HG03039 (cell line): ENCODE measurements at regions not wholly inside any gene's neighbourhood (a gene's known extent, or its start where the extent isn't known, plus 50 kb on each side); places are given as distances from the start of the nearest gene placed in this dataset.
A peak's percentile ranks its signal among the peaks of the same experiment; 100 is the strongest.
"Not testable (repeated sequence)": the region's sequence is repeated elsewhere in the genome, so short reads cannot be mapped to it uniquely, and the experiment has no call there.

Source experiments
- ATAC-seq: cut with Tn5 transposase; IDR thresholded peaks from one replicate; pipeline ENCODE4 v1.9.1; 2021; ENCODE audit warnings: mild to moderate bottlenecking, moderate library complexity; ENCODE audit not compliant: unreplicated experiment

DNA sequence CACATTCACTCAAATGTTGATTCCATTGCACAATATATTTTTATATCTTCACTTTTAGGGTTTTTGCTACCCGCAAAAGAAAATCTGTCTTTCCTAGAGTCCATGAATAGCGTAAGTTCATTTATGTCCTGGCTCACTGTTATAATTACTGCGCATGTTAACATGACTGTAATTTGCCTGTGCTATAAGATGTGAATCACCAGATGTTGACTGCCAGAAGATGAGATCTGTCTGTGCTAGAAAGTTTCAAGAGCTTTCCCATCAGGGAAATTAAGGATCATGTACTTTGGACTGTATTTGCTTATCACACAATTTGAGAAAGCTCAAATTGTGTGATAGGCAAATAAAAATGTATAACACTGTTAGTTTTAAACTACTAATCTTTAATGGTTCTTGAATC lies 322.5 kb downstream of the CHL1 start:
- no peak for ATAC-seq

DNA sequence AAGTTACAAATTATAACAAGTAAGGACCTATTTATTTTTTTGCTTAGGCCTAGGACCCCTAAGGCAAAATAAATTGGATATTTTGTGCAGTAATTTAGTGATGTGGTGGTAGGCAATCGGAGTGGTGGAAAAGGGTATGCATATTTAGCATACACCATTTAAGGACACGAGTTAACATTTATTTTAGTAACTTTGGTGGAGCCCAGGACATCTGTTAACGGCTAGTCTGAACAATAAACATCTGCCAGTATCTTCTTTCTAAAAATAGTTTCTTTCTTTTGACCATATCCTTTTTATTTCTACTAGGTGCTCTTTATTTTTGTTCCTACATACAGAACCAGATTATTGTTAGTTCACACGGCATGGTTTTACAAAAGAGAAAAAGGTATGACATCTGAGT lies 326.3 kb downstream of the CHL1 start:
- no peak for ATAC-seq

DNA sequence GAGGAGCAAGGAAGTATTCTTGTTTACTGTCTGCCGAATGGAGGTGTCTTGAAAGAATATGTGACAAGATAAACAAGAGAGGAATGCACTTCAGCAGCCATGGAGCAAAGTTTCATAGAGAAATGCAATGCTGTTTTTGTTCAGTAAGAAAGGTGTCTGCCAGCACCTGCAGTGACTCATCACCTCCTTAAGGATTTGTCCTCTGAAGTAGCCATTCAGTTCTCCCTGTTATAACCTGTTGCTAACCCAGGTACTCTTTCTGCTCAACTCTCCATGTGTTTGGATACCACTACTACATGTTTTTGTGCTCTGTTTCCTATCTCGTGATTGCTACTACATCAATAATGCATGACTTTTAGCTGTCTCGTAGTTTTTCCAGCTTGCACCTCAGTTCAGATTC lies 328.9 kb downstream of the CHL1 start:
- ATAC-seq = no peak

DNA sequence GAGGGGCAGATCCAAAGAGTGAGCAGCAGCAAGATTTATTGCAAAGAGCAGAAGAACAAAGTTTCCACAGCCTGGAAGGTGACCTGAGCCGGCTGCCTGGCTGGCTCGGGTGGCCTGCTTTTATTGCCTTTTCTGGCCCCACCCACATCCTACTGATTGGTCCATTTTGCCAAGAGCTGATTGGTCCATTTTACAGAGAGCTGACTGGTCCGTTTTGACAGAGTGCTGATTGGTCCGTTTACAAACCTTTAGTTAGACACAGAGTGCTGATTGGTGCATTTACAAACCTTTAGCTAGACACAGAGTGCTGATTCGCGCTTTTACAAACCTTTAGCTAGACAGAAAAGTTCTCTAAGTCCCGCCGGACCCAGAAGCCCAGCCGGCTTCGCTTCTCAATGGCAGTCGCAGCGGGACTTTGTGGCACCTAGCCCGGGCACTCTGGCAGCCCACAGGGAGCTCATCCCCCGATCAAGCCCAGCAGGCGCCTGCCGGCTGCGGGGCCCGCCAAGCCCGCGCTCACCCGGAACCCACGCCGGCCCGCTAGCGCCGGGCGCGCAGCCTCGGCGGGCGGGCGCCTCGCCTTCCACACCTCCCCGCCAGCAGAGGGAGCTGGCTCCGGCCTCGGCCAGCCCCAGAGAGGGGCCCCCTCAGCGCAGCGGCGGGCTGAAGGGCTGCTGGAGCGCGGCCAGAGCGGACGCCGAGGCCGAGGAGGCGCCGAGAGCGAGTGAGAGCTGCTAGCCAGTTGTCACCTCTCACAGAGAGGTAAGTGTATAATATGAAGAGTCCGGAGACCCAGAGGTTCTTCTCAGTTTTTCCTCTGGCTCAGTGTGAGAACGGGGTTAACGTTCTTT lies 339.2 kb downstream of the CHL1 start:
- no peak for ATAC-seq

DNA sequence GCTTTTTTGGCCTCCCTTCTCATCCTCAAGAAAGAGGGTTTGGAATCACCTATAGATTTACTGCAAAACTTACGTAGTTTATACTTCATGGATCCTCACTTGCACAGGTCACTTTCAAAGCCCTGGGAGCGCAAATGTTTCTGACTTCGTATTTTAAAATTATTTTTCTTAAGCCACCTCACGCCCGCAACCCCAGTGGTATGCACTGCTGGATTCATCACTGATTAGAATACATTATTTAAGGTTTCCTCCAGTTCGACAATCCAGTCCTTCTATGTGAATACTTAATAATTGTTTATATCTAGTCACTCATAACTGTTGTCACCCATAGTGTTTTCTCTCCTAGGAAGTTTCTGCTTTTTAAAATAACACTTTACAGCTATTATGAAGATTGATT lies 339.9 kb downstream of the CHL1 start:
- ATAC-seq = no peak

DNA sequence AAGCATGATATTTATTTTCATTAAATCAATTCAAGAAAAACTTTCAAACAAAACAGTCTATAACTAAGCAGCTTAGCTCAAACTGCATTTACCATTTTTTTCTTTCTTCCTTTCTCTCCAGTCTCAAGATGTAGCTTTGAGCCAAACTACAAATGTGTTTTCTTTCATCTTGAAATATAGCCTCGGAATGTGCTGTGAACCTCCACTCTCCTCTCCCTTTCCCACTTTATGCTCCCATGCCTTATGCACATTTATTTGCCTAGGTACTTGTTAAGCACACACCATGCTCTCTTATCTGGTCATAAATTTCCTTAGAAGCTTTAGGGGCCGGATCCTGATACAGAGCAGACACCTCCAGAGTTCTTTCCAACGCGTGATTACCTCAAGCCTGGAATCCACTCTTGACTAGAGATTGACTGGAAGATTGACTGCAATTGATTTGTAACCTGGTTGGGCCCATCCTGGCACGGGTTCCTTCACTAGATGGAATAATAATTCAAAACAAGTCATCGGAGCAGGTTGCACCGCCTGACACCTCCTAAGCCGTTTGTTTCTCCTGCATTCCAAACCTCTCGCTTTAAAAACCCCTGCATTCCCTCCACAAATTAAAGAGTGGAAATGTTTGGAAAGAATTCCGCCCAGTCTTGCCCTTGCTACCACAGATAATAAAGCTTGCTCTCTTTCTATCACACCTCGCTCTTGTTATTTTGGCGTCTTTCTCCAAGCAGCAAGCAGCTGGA lies 344.7 kb downstream of the CHL1 start:
- no peak for ATAC-seq

DNA sequence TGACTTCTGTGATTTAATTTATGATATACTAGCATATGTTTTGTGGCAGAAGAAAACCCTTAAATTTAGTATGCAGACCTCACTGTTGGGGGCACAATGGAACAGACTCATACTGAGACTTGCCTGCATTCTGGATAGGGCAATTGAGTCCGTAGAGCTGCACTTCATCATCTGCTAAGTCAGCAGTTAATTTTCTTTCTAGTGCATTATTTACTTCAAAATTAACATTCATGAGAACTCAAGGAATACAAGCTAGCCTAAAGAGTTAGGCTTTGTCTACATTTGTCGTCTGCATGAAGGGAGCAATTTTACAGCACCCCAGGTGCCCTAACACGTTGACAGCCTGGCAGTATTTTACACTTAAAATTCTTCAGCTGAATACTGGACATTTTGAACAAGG lies 345.5 kb downstream of the CHL1 start:
- ATAC-seq = no peak

DNA sequence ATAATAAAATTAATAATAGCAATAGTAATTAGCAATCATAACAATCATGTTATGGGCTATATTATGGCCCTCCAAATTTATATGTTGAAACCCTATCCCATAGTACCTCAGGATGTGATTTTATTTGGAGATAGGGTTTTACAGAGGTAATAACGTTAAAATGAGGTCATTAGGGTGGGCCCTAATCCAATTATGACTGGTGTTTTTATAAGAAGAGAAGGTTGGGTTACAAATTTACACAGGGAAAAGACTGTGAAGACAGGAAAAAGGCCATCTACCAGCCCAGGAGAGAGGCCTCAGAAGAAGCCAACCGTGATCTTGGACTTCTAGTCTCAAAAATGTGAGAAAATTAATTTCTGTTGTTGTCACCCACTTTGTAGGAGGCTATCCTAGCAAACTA lies 353.1 kb downstream of the CHL1 start:
- ATAC-seq = no peak

DNA sequence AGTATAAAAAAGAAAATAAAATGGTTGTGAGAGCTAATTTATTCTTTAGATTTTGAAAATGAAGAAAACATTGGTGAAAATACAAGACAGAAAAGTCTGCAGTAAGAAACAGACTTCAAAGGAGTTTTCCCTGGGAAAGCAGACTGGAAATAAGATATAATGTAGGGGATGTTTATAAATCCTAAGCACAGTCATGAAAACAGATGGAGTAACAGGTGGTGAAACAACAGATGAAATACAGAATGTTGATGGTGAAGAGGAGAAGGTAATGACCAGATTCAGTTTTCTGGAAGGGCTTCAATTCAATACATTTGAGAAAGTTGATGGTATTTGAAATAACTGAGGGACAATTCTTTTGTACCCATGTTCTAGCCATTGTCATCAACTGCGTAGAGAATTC lies 353.9 kb downstream of the CHL1 start:
- ATAC-seq = no peak

DNA sequence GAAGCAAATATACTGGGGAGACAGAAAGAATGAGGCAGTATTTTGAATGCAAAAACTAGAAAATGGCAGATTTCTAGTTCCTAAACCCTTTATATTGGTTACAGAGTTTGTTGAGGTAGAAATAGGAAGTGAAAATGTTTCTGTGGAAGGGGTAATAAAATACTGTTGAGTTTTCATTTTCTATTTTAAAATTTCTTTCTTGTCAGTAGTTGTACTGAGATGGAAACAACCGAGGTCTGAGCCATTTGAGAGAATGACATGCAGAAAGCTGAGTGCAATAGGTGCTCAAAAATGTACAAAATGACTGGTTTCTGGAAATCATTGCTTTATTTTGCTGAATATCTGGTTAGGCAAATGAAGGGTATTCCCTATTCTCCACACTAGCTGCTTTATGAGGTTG lies 361.4 kb downstream of the CHL1 start:
- ATAC-seq = peak; percentile 97

DNA sequence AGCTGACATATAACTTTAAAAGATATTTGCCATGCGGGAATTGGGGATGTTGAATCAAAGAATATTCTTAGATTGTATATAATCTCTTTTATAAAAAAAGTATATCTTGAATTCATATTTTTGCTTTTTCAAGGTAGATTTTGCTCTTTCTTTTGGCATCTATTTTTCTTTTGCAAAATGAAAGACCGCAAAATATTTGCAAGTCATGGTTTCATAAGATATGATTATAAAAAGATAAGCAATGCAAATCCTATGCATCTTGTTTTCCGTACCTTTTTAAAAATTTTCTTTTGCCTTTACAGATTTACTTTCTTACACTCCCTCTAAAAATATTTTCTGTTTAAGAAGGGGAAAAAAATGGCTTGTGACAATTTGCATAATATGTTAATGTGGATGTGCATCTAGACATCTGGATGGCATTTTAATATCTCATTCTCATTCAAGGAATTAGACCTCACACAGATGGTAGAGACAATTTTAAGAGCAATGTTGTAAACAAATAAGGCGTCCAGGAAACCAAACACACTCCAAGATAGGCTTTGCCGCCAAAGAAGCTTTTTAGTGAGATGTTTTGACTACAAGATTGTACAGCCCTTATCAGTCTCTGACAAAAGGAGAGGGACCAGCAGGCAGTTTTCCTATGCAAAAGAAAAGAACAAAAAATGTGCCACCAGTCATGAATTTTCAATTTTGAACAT lies 371.1 kb downstream of the CHL1 start:
- no peak for ATAC-seq

DNA sequence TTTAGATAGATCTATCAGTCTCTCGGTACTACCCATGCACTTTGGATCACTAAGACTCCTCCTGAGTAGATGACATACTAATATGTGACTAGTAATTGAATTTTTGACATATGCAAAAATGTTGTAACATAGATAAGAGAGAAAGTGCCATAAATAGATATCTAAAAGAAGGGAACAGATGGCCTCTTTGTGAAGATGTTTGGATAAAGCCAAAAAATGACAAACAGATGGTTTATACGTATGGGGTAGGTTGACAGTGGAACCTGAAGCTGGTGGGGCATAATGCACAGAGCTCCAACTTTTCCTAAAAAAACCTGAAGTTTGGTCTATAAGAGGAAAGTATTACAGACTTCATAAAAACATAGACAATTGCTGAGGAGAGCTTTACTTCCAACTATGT lies 383.0 kb downstream of the CHL1 start:
- not testable (repeated sequence) for ATAC-seq

DNA sequence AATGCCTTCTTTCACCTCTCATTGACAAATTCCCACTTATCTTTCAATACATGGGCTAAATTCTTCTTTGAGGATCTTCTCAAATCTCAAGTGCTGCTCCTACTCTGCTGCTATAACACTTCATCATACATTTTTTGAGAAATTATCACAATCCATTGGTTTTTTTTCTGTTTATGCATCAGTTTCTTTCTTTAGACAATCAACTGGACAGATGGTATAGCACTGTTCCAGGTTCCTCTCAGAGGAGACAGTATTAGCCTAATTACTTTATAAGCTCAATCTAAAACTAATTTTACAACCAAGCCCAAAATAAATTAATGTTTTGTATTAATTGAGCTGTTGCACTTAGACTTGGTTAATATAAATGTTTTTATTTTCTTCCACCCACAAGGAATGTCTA lies 392.5 kb downstream of the CHL1 start:
- ATAC-seq = not testable (repeated sequence)

DNA sequence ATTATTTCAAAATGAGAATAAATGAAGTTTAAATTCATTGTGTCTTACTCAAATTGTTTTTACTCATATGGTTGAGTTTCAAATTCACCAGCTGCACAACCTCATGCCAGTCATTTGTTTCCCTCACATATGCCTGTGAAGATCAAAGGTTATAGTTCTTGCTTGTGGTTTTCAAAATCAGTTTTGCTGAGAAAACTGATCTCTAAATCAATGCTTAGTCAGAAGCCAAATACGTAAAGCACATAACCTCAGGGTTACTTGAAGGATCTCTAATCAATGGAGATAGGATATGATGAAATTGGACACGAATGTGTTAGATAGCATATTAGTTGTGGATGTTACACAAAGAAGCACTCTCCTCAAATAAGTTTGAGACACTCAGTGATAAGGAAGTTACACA lies 400.7 kb downstream of the CHL1 start:
- not testable (repeated sequence) for ATAC-seq

DNA sequence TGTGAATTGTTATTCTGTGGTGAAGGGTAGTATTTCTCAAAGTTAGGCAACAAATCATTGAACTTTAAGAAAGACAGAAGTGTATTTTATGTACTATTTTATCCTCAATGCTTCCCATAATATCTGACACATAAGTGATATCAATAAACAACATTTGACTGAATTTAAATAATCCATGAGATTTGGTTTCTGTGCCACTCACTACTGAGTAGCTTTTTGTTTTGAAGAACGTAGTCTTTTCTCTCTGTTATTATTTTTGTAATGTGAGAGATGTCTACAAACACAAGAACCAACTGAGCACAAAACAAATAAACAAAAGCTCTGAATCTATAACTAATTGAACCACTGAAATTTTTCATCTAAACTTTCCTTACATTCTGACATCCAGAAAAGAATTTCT lies 401.2 kb downstream of the CHL1 start:
- ATAC-seq = not testable (repeated sequence)

DNA sequence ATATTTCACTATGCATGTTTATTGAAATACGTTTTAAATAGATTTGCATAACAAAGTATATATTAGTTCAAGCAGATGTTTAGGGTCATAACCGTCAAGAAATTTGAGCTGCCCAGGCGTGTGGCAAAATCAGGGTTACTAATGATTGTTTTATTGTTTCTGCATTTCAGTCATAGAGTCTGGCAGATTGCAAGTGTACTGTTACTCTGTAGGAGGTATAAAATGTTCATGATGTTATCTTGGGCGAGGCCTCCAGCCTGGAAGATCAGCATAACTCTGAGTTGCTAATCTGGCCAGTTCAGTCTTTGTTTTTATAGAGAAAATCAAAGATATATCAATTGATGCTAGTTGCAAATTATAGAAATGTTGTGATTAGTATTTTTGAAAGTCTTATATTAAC lies 410.9 kb downstream of the CHL1 start:
- not testable (repeated sequence) for ATAC-seq

DNA sequence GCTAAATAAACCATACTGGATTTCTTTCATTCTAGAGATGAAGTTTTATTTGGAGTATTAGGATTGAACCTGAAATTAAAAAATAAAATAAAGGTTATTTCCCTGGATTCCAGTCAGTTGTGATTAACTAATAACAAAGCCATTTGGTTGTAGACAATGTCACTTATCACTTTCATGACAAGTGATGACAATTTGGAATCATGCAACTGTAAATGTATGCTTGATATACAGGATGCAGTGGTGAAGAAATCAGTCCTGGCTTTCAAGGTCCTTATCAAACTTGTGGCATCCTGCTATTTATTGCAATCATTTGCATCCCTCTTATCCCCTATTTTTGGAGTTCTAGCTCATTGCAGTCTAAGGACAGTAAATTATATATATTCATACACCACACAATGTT lies 425.2 kb downstream of the CHL1 start:
- ATAC-seq = no peak

DNA sequence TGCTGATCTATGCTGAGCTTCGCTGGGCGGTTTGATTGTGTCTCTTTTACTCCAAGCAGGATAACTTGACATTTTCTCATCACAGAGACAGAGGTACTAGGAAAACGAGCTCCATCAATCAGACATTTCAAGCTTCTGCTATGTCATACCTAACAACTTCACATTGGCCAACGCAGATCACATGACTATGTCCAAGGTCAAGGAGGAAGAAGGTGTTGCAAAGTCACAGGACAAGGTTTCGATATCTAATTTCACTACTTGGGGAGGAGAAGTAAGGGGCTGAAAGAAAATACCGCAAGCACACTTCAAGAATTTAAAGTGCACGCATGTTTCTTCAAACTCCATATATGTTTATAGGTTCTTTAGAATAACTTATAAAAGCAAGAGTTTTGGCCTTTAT lies 425.8 kb downstream of the CHL1 start:
- ATAC-seq = no peak

DNA sequence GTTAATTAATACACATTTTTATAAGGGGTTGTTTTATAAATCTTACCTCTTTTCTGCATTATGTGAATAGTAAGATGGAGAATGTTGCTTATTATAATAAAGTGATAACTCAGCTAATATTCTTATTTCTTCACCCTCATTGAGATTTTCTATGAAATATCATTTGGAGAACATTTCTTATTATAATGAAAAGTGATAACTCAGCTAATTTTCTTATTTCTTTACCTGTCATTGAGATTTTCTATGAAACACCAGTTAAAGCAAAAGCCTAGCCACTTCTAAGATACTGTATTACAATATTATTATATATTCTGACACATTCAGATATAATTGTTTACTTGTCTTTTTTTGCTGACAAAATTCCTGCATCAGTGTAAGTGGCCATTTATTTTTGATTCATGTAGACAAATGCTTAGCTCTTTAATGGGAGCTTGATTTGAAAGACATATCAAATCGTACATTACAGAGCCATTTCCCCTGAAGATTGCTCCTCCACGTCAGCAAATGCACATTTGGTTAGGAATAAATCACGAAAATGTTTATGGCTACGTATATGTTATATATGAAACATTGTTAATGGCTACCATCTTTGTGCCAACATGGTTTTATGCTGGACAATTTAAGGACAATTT lies 427.5 kb downstream of the CHL1 start:
- ATAC-seq = no peak

DNA sequence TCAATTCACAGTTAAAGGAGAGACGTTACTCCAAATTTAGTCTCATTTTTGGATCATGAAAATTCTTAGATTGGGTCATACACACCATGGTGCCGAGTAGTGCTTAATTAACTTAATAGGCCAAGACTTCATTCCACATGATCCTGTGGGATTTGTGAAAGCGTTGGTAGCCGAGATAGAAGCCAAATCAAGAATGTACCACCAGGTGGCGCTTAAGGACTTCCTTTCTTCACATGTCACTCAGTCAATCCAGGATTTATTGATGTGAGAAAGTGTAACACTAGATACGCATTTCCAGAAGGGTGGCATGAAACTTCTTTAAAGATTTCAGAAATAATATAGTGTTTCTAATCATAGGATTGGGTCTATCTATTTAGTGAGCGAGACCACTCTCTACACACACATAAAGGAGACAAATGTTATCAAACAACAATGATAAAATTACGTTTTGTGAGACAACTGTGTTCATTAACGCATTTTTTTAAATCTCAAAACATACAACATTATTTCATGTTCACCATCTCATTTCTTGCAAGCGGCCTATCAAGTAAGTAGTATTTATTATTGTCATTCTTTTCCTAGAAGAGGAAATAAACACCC lies 436.1 kb downstream of the CHL1 start:
- ATAC-seq = peak; percentile 66

DNA sequence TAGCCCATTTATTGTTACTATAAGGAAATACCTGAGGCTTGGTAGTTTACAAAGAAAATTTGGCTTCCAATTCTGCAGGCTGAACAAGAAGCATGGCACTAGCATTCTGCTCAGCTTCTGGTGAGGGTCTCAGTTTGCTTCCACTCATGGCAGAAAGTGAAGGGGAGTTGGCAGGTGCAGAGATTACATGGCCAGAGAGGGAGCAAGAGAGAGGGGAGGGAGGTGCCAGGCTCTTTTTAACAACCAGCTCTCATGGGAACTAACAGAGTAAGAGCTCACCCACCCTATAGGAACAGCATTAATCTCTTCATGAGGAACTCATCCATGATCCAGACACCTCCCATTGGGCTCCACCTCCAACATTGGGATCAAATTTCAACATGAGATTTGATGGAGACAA lies 437.9 kb downstream of the CHL1 start:
- ATAC-seq = no peak
